HG03575 (cell line): ENCODE measurements at regions not wholly inside any gene's neighbourhood (a gene's known extent, or its start where the extent isn't known, plus 50 kb on each side); places are given as distances from the start of the nearest gene placed in this dataset.

Experiments
- ATAC-seq: cut with Tn5 transposase; IDR thresholded peaks from one replicate; pipeline ENCODE4 v1.9.1; 2021; ENCODE audit not compliant: unreplicated experiment, insufficient number of reproducible peaks, low FRiP score; ENCODE audit errors: extremely low read depth

DNA sequence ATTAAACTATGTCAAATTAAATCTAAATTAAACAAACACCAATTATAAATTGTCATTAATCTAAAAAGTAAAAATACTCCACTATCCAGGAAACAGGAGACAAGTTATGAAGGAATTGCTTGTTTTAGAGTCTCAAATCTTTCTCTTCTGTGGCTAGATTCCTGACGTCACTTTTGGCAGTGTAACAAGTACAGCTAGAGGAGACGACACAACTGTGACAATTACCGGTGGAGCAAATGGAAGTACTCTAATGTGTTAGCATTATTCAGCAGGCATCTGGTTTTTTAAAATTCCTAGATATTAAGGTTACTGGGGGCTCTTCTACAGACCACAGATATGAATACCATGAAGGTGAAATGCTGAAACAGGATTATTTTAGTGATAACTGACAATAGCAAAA lies 1042.7 kb downstream of the EPHA7 start:
- ATAC-seq = no peak

DNA sequence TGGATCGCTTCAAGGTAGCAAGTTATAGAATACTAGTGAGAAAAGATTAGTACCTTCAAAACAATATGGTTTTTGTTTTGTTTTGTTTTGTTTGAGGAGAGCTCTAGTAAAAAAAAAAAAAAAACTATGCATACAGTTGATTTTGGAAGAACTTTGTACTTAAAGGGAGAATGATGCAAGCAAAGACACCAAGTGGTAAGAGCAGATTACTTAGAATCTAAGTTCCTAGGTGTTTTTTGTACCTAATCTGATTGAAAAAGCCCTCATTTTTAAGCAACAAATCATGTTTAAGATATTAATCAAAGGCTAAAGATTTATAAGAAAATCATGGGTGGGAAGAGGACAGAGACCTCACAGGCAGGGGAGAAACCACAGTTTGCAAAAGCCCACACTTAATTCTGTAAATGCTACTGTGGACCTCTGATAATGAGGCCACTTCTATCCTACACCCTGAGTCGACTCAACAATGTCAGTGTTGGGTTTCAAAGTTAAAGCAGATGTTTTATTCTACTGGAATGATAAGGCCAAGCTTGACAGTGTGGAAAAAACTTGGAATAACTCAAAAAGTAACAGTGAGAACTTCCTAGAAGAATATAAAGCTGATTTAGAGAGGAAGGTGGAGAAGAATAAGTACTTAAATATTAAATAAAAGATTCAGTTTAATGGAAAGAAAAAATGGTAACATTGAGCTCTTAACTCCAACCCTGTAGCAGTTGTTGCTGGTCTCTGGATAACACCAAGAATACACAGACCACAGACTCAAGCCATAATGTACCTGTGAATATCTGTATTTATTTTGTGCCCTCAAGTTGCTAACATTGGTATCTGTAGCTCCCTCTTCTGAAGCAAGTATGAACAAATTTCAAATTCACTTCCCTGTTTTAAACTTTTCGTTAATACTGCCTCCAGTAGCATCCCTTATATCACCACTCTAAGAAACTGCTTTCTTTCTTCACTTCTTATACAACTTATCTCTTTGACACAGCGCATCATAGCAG lies 1047.8 kb downstream of the EPHA7 start:
- no peak for ATAC-seq

DNA sequence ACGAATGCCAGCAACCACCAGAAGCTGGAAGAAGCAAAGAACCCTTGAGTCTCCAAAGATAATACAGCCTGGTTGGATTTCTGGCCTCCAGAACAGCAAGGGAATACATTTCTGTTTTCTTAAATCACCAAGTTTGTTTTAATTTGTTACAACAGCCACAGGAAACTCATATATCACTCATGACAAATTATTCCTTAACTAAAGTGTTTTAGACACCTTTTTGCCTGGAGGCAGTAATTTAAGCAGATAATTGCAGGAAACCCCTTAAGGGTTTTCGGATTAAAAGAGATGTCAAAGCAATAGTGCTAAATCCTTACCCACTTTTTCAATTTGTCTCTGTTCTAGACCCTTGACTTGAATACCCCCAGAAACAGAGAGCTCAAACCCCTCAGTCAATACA lies 1050.0 kb downstream of the EPHA7 start:
- no peak for ATAC-seq

DNA sequence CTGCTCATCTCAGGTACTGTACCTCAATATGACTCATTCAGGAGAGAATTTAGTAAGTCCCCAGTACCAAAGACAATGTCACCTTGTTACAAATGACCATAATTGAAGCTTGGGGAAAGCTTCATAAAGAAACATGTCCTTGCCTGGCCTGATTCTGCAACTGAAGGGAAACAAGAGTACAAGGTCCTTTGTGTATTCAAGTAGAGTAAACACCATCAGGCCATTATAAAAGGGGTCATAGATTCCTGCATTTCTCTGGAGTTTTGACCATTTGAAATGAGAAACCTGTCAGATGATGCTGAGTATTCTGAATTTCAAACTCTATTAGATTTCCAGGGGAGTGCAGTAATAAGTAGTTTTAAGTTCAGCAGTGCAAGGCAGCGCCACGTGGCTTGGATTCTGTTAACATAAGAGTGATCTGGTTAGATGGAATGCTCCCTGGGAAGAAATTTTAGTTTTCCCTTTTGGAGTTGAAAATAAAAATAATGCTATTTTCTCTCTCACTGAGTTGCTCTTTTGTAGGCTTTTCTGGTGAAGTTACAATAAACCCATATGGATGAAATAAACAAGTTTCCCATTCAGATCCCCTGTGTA lies 1054.3 kb downstream of the EPHA7 start:
- no peak for ATAC-seq

- ATAC-seq = no peak
Observed at GRCh38 chr6:92363111-92363510, 1056.2 kb downstream of the EPHA7 start.

GRCh38 chr6:92362404-92362803 lies 1057.0 kb downstream of the EPHA7 start:
- ATAC-seq = no peak

DNA sequence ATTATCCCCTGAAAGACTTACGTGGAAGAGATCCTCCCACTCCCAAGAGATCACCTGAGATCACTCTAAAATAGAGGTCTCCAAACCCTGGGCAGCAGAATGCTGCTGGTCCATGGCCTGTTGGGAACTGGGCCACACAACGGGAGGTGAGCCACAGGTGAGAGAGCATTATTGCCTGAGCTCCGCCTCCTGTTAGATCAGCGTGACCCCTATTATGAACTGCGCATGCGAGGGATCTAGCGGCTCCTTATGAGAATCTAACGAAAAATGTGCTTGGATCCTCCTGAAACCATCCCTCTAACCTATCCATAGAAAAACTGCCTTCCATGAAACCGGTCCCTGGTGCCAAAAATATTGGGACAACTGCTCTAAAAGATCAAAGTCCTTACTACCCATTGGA lies 1057.4 kb downstream of the EPHA7 start:
- no peak for ATAC-seq

DNA sequence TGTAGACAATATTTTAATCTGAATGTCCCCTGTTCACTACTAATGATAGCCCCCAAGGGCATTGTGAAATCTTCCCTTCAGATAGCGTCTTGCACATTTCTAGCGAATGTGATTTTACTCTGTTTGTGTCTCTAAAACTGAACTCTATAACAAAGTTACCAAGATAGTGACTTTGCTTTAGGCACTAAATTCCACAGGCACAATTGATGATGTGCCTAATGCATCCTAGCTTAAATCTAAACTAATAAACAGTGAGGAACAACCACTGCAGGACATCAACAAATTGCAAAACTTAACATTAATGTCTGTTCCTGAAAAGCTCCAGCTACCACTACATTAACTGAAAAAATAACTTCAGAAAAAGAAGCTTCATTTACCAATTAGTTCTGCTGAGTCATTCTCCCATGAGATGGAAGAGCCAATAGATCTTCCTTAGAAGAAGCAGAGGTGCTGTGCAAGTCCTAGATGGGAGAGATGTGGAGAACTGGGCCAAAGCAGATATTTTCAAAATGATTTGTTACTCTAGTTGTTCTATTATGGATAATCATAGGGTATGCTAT lies 1065.0 kb downstream of the EPHA7 start:
- ATAC-seq = no peak

GRCh38 chr6:92352130-92352529 lies 1067.2 kb downstream of the EPHA7 start:
- ATAC-seq = no peak

- no peak for ATAC-seq
Observed at GRCh38 chr6:92341201-92341600, 1078.2 kb downstream of the EPHA7 start.

- no peak for ATAC-seq
Observed at GRCh38 chr6:92339936-92340640, 1079.3 kb downstream of the EPHA7 start.

GRCh38 chr6:92337571-92337970 lies 1081.8 kb downstream of the EPHA7 start:
- no peak for ATAC-seq

DNA sequence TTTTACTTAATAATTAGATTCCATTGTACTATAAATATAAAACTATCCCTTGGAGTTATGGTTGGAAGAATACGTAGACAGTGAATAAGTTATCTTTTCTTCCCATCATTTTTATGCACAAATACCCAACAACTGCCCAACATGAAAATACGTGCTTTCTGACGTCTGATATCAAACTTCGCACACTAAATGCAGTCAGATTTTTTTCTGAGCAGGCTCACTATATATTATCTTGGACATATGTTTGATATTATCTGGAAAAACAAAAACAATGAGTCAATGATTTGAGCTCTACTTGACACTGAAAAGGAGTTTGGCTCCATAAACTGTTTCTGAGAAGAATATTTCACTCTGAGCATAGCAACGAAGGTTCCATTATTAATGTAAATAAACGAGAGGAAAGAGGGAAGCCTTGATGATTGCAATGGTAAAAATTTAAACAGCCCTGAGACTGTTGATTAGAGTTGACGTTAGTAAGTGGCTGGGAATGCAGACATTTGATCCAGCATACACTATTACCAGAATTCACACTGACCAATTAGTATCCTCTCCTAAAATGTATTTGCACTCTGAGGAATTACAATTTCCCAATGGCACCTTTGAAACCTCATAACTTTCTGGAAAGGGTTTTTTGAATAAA lies 1090.0 kb downstream of the EPHA7 start:
- ATAC-seq = no peak

- ATAC-seq = no peak
Observed at GRCh38 chr6:92315312-92315711, 1104.0 kb downstream of the EPHA7 start.

GRCh38 chr6:92297101-92297500 lies 1122.3 kb downstream of the EPHA7 start:
- ATAC-seq = no peak

- no peak for ATAC-seq
Observed at GRCh38 chr6:92292067-92292466, 1127.3 kb downstream of the EPHA7 start.

DNA sequence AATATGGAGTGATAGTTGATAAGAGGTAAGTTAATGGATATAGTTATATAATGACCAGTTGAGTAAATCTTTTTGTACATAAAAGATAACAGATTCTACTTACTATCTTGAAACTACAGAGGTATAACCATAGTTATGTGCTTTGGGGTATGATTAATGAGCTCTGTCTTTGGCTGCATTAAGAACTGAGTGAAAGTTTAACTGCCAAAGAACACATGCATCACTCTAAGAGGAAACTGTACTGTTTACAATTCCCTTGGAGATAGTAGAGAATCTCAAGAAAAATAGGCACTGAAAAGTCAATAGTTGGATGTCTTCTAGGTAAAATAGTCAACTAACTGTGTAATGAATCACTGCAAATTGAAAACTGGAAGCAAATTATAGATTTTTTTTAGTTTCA lies 1129.5 kb downstream of the EPHA7 start:
- ATAC-seq = no peak

GRCh38 chr6:92281571-92282076 lies 1137.7 kb downstream of the EPHA7 start:
- ATAC-seq = no peak

DNA sequence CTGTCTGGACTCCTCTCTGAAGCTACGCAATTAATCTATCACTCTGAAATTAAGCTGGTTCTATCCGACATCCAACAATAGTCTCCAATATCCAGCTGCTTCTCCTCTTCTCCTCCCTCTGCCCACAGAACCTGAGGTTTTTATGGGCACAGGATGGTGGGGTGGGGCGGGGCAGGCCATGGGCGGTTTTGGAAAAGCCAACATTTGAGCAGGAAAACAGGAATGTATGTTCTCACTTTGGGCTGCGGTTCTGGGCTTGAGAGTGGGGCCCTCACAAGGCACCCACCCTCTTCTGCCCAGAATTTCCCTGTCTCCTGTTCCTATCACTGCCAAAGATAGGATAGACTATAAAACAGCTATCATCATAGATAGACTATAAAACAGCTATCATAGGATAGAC lies 1144.2 kb downstream of the EPHA7 start:
- no peak for ATAC-seq
